ENCODE measurements at regions not wholly inside any gene's neighbourhood (a gene's known extent, or its start where the extent isn't known, plus 50 kb on each side); places are given as distances from the start of the nearest gene placed in this dataset.

GRCh38 chrX:98299785-98300184 is 1416.1 kb downstream of the RPA4 start:
- TF ChIP-seq FOXM1 (IDR thresholded peaks at IDR 0.05; ENCODE audit: borderline replicate concordance) (no peak), BHLHE40 (IDR thresholded peaks at IDR 0.05; ENCODE audit: borderline replicate concordance) (no peak), ZNF384 (IDR thresholded peaks at IDR 0.05) (no peak), PKNOX1 (IDR thresholded peaks at IDR 0.05) (no peak), TARDBP (IDR thresholded peaks at IDR 0.05) (no peak), ELF4 (IDR thresholded peaks at IDR 0.05) (no peak), FOXK2 (IDR thresholded peaks at IDR 0.05) (no peak), FOXA1 (IDR thresholded peaks at IDR 0.05) (no peak), SUZ12 (IDR thresholded peaks at IDR 0.05) (no peak), SP1 (IDR thresholded peaks at IDR 0.05) (no peak), NFRKB (IDR thresholded peaks at IDR 0.05) (no peak), HDGF (IDR thresholded peaks at IDR 0.05; ENCODE audit: borderline replicate concordance) (no peak)
